ENCODE measurements at regions not wholly inside any gene's neighbourhood (a gene's known extent, or its start where the extent isn't known, plus 50 kb on each side); places are given as distances from the start of the nearest gene placed in this dataset.
A peak's percentile ranks its signal among the peaks of the same experiment; 100 is the strongest.

DNA sequence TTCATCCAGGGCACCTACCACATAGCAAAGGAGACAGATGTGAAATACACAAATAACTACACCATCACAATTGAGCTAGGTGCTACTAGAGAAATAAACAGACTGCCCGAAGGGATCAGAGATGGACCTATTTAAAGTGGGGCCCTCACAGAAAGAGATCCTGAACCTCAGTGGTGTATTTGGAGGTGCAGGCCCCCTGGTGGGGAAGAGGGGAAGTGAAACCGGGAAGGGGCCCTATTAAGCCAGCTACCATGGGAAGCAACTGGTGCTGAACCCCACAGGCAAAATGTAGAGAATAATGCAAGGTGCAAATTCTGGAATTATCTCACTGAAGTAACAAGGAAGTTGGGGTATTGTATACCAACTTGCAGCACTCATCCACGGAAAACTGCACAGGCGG is 78.6 kb upstream of the FAM9A start:
- no peak for TF ChIP-seq POU2F2 (IDR thresholded peaks at IDR 0.05; ENCODE audit: low read depth, low read length)
- 0 out of 2 replicates have a peak, but pooled peaks have one; percentile 5 for TF ChIP-seq SPI1 (IDR thresholded peaks at IDR 0.05; ENCODE audit: low read depth, low read length)
- FAIRE-seq (peak; percentile 16), DNase-seq (ENCODE audit: insufficient read length, low spot score) (peak; percentile 6)

DNA sequence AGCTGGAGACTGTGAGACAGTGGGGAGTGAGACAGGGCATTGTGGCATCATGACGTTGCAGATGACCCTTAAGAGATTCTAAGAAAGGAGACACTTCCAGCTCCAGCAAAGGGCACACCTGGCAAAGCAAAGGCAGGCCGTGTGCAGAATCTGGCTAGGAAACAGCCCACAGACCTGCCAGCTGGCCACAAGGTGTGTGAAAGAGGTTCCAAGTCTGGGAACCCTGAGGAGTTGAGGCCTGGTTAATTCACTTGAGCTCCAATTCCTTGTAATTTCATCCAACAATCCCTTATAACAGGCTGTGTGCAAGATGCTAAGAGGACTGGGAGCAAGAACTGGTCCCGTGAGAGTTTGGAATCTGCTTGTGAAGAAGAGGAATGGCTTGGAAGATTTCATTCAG is 72.8 kb upstream of the FAM9A start:
- DNase-seq (ENCODE audit: insufficient read length, low spot score) (no peak), FAIRE-seq (no peak)
- TF ChIP-seq POLR2AphosphoS5 (IDR thresholded peaks at IDR 0.05; ENCODE audit: low read depth, low read length) (no peak), SPI1 (IDR thresholded peaks at IDR 0.05; ENCODE audit: low read depth, low read length) (no peak), POLR2A (IDR thresholded peaks at IDR 0.05; ENCODE audit: low read depth, low read length) (no peak), POU2F2 (IDR thresholded peaks at IDR 0.05; ENCODE audit: low read depth, low read length) (no peak), PAX5 (IDR thresholded peaks at IDR 0.05; ENCODE audit: insufficient read depth, low read length, severe bottlenecking) (no peak), TAF1 (IDR thresholded peaks at IDR 0.05; ENCODE audit: low read depth, low read length) (no peak)

DNA sequence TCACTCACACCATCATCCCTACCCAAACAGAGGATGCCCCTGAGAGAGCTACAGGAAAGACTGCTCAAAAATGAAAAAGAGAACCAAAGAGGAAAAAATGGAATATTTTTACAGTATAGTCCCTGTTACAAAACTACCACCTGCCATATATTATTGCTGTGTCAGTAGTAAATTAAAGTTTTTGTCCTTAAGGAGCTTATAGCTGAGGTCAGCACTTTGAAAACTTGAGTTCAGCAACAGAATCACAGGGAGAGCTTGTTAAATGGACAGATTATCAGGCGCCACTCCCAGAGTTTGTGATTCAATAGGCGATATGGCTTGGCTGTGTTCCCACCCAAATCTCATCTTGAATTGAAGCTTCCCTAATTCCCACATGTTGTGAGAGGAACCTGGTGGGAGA is 71.9 kb upstream of the FAM9A start:
- no peak for TF ChIP-seq POLR2A (IDR thresholded peaks at IDR 0.05; ENCODE audit: low read depth, low read length)
- TF ChIP-seq POU2F2 (IDR thresholded peaks at IDR 0.05; ENCODE audit: low read depth, low read length): no peak
- no peak for TF ChIP-seq PAX5 (IDR thresholded peaks at IDR 0.05; ENCODE audit: insufficient read depth, low read length, severe bottlenecking)
- TF ChIP-seq SPI1 (IDR thresholded peaks at IDR 0.05; ENCODE audit: low read depth, low read length): no peak
- no peak for TF ChIP-seq TAF1 (IDR thresholded peaks at IDR 0.05; ENCODE audit: low read depth, low read length)
- TF ChIP-seq POLR2AphosphoS5 (IDR thresholded peaks at IDR 0.05; ENCODE audit: low read depth, low read length): no peak
- DNase-seq (ENCODE audit: insufficient read length, low spot score): no peak
- FAIRE-seq: no peak

DNA sequence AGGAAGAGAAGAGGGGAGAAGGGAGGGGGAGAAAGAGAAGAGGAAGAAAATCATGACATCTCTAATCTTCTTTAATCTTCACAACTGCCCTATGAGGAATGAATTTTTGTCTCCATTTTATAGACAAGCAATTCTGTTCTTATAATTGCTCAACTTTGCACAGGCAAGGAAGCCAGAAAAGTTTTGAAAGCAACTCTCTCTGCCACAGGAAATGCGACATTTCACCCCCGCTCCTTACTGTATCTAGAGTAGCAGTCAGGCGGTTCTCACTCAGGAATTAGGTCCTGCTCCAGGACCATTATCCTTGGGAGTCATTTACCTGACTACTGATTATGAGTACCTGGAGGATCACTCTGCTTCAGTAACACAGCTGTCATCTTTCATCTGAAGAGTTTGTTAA is 69.2 kb upstream of the FAM9A start:
- FAIRE-seq: no peak
- TF ChIP-seq POLR2AphosphoS5 (IDR thresholded peaks at IDR 0.05; ENCODE audit: low read depth, low read length): no peak
- no peak for DNase-seq (ENCODE audit: insufficient read length, low spot score)

DNA sequence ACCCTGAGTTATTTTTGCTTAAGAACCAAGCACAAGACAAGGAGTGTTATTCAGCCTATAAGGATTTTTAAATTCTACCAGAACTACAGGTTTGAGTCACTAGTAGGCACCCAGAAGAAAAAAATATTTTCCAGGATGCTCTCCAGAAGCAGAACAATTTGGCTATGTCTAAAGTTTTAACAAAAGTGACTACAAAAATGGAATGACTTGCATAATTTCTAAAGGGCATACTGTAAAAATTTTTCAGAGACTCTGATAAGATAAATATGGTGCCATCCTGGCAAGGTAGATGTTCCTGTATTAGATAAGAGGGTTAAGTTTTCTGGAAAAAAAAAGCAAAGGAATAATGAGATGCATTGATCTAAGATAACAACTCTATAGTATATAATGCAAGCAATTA is 68.6 kb upstream of the FAM9A start:
- no peak for DNase-seq (ENCODE audit: insufficient read length, low spot score)
- TF ChIP-seq SPI1 (IDR thresholded peaks at IDR 0.05; ENCODE audit: low read depth, low read length) (no peak), POU2F2 (IDR thresholded peaks at IDR 0.05; ENCODE audit: low read depth, low read length) (no peak), POLR2A (IDR thresholded peaks at IDR 0.05; ENCODE audit: low read depth, low read length) (no peak), PAX5 (IDR thresholded peaks at IDR 0.05; ENCODE audit: insufficient read depth, low read length, severe bottlenecking) (no peak)
- FAIRE-seq: no peak

DNA sequence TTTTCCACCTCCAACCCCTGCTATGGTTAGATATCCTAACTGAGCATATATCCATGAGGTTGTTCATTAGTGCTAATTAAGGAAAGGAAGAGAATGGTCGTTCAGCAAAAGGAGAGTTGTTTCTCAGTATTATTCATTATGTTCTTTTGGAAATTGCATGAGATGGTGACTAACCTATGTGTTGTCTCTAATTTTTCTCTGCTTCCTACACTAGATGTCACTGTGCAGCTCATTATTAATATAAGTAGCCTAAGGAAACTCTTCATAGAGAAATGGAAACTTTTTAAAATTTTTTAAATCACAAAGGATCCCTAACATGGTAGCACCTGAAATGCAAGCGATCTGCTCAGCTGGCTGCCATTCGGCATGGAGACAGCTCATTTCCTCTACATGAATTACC is 67.7 kb upstream of the FAM9A start:
- no peak for FAIRE-seq
- no peak for TF ChIP-seq TAF1 (IDR thresholded peaks at IDR 0.05; ENCODE audit: low read depth, low read length)
- no peak for TF ChIP-seq PAX5 (IDR thresholded peaks at IDR 0.05; ENCODE audit: insufficient read depth, low read length, severe bottlenecking)
- TF ChIP-seq POLR2A (IDR thresholded peaks at IDR 0.05; ENCODE audit: low read depth, low read length): no peak

DNA sequence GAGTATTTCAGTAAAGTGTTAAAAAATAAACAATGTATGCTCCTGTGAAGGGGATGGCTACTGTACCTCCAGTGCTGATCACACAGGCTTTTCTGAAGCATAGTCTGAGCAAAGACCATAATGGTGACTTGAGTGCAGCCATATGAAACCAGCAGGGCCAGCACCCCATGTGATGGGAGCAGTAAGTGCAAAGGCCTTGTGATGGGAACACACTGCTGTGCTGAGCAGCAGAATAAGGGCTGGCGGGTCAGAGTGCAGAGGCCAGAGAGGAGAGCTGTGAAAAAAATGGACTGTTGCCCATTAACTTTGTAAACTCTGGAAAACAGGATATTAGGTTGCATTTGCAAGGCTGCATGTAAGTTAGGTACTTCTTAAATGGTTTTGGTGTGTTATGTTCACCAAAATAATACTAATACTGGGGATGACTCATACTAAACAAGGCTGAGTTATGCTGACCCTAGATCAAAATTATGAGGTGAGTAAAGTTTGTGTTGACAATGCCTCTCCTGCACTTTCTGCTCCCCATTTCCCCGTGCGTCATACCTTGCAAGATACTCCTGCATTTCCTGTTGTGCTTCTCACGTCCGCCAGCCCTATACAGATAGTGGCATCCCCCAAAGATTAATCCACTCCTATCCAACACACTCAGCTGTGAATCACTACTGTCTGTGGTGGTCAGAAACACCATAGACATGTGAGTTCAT is 67.0 kb upstream of the FAM9A start:
- TF ChIP-seq PAX5 (IDR thresholded peaks at IDR 0.05; ENCODE audit: insufficient read depth, low read length, severe bottlenecking) (no peak), POLR2AphosphoS5 (IDR thresholded peaks at IDR 0.05; ENCODE audit: low read depth, low read length) (no peak), POU2F2 (IDR thresholded peaks at IDR 0.05; ENCODE audit: low read depth, low read length) (no peak), POLR2A (IDR thresholded peaks at IDR 0.05; ENCODE audit: low read depth, low read length) (no peak), TAF1 (IDR thresholded peaks at IDR 0.05; ENCODE audit: low read depth, low read length) (no peak), SPI1 (IDR thresholded peaks at IDR 0.05; ENCODE audit: low read depth, low read length) (no peak)
- FAIRE-seq (no peak), DNase-seq (ENCODE audit: insufficient read length, low spot score) (no peak)

More for the DNA sequence above, 67.7 kb upstream of the FAM9A start:
- no peak for DNase-seq (ENCODE audit: insufficient read length, low spot score)

DNA sequence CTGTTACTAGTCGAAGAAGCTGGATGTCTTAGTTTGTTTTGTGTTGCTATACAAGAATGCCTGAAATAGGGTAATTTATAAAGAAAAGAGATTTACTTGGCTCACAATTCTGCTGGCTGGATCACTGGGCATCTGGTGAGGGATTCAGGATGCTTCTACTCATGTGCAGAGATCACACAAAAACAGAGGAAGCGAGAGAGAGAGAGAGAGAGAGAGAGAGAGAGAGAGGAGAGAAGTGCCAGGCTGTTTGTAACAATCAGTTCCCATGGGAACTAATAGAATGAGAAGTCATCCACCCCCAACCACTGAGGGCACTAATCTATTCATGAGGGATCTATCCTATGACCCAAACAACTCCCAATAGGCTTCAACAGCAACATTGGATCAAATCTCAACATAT is 66.2 kb upstream of the FAM9A start:
- FAIRE-seq (no peak), DNase-seq (ENCODE audit: insufficient read length, low spot score) (no peak)
- TF ChIP-seq TAF1 (IDR thresholded peaks at IDR 0.05; ENCODE audit: low read depth, low read length) (no peak), SPI1 (IDR thresholded peaks at IDR 0.05; ENCODE audit: low read depth, low read length) (no peak), POLR2AphosphoS5 (IDR thresholded peaks at IDR 0.05; ENCODE audit: low read depth, low read length) (no peak), PAX5 (IDR thresholded peaks at IDR 0.05; ENCODE audit: insufficient read depth, low read length, severe bottlenecking) (no peak), POLR2A (IDR thresholded peaks at IDR 0.05; ENCODE audit: low read depth, low read length) (no peak), POU2F2 (IDR thresholded peaks at IDR 0.05; ENCODE audit: low read depth, low read length) (no peak)

DNA sequence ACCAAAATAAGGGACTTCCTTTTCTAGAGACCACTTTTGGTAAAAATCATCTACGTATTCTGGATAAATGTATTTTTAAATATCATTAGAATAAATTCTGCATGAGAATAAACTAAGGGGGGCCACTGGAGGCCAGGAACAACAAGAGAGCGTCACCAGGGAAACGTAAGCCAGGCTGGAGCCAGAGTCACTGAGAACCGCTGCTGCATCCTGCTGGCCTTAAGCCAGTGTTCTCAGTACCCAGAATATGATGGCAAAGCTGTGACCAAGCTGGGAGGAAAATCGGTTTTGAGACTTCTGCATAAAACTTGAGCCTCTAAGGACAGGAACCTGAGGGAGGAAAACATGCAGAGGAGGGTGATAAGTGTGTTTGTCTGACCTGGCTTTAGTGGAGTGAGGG is 63.0 kb upstream of the FAM9A start:
- TF ChIP-seq POU2F2 (IDR thresholded peaks at IDR 0.05; ENCODE audit: low read depth, low read length) (no peak), POLR2AphosphoS5 (IDR thresholded peaks at IDR 0.05; ENCODE audit: low read depth, low read length) (no peak), TAF1 (IDR thresholded peaks at IDR 0.05; ENCODE audit: low read depth, low read length) (no peak), POLR2A (IDR thresholded peaks at IDR 0.05; ENCODE audit: low read depth, low read length) (no peak), SPI1 (IDR thresholded peaks at IDR 0.05; ENCODE audit: low read depth, low read length) (no peak), PAX5 (IDR thresholded peaks at IDR 0.05; ENCODE audit: insufficient read depth, low read length, severe bottlenecking) (no peak)
- no peak for DNase-seq (ENCODE audit: insufficient read length, low spot score)

DNA sequence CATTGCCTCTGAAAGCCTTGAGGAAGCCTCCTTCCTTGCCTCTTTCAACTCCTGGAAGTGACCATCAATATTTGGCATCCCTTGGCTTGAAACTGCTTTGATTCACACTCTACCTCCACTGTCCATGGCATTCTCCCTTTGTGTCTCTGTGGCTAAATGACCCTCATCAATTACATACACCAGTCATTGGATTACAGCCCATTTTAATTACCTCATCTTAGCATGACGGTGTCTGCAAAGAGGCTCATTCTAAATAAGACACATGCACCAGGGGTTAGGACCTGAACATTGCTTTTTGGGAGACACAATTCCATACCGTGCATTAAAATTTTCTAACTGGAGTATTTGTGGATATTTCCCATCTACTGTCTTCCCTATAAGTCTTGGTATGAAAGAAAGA is 60.7 kb upstream of the FAM9A start:
- TF ChIP-seq TAF1 (IDR thresholded peaks at IDR 0.05; ENCODE audit: low read depth, low read length) (no peak), PAX5 (IDR thresholded peaks at IDR 0.05; ENCODE audit: insufficient read depth, low read length, severe bottlenecking) (no peak), POLR2AphosphoS5 (IDR thresholded peaks at IDR 0.05; ENCODE audit: low read depth, low read length) (no peak), SPI1 (IDR thresholded peaks at IDR 0.05; ENCODE audit: low read depth, low read length) (no peak), POLR2A (IDR thresholded peaks at IDR 0.05; ENCODE audit: low read depth, low read length) (no peak), POU2F2 (IDR thresholded peaks at IDR 0.05; ENCODE audit: low read depth, low read length) (no peak)
- FAIRE-seq (no peak), DNase-seq (ENCODE audit: insufficient read length, low spot score) (no peak)

More for the DNA sequence above, 63.0 kb upstream of the FAM9A start:
- no peak for FAIRE-seq
